Right renal cortex interstitium (tissue), 3 donors: ENCODE measurements at regions not wholly inside any gene's neighbourhood (a gene's known extent, or its start where the extent isn't known, plus 50 kb on each side); places are given as distances from the start of the nearest gene placed in this dataset.
"Not testable (repeated sequence)": the region's sequence is repeated elsewhere in the genome, so short reads cannot be mapped to it uniquely, and the experiment has no call there.

ENCODE experiments used
- DNase-seq, 3 donors: peaks; one replicate each; pipeline ENCODE4 v3.0.0-alpha.2; 2013; ENCODE audit warnings: low read depth in 3 of 3, low spot score in 2 of 3

GRCh38 chr3:80997622-80998021, 763.8 kb downstream of the GBE1 start:
- no peak for DNase-seq

- no peak for DNase-seq
These were observed 766.7 kb downstream of the GBE1 start for GRCh38 chr3:80994767-80995166.

- DNase-seq, result no peak
These were observed 767.3 kb downstream of the GBE1 start for GRCh38 chr3:80994085-80994665.

- no peak for DNase-seq
These were observed 768.1 kb downstream of the GBE1 start for GRCh38 chr3:80993241-80993945.

GRCh38 chr3:80983753-80984152, 777.7 kb downstream of the GBE1 start:
- no peak for DNase-seq

- DNase-seq, result no peak
These were observed 783.1 kb downstream of the GBE1 start for GRCh38 chr3:80978216-80978969.

- no peak for DNase-seq
These were observed 791.2 kb downstream of the GBE1 start for GRCh38 chr3:80970292-80970691.

GRCh38 chr3:80929576-80929975, 831.9 kb downstream of the GBE1 start:
- DNase-seq, result no peak

GRCh38 chr3:80914854-80915253, 846.6 kb downstream of the GBE1 start:
- no peak for DNase-seq

GRCh38 chr3:80898211-80898610, 863.2 kb downstream of the GBE1 start:
- DNase-seq, result no peak

GRCh38 chr3:80897005-80897404, 864.4 kb downstream of the GBE1 start:
- not testable (repeated sequence) for DNase-seq

GRCh38 chr3:80890571-80890970, 870.9 kb downstream of the GBE1 start:
- DNase-seq, result no peak

- no peak for DNase-seq
These were observed 871.9 kb downstream of the GBE1 start for GRCh38 chr3:80889535-80889934.

- DNase-seq, result no peak
These were observed 890.9 kb downstream of the GBE1 start for GRCh38 chr3:80870476-80871041.

GRCh38 chr3:80855482-80855881, 906.0 kb downstream of the GBE1 start:
- DNase-seq, result no peak

- no peak for DNase-seq
These were observed 925.0 kb downstream of the GBE1 start for GRCh38 chr3:80836395-80836794.

- no peak for DNase-seq
These were observed 953.9 kb downstream of the GBE1 start for GRCh38 chr3:80807577-80807976.

GRCh38 chr3:80806673-80807072, 954.8 kb downstream of the GBE1 start:
- no peak for DNase-seq

- no peak for DNase-seq
These were observed 972.5 kb downstream of the GBE1 start for GRCh38 chr3:80788914-80789313.

- no peak for DNase-seq
These were observed 975.6 kb downstream of the GBE1 start for GRCh38 chr3:80785875-80786274.

- DNase-seq, result no peak
These were observed 976.0 kb downstream of the GBE1 start for GRCh38 chr3:80785475-80785874.

- no peak for DNase-seq
These were observed 990.4 kb downstream of the GBE1 start for GRCh38 chr3:80771085-80771484.
